ENCODE measurements at regions not wholly inside any gene's neighbourhood (a gene's known extent, or its start where the extent isn't known, plus 50 kb on each side); places are given as distances from the start of the nearest gene placed in this dataset.
A peak's percentile ranks its signal among the peaks of the same experiment; 100 is the strongest.

DNA sequence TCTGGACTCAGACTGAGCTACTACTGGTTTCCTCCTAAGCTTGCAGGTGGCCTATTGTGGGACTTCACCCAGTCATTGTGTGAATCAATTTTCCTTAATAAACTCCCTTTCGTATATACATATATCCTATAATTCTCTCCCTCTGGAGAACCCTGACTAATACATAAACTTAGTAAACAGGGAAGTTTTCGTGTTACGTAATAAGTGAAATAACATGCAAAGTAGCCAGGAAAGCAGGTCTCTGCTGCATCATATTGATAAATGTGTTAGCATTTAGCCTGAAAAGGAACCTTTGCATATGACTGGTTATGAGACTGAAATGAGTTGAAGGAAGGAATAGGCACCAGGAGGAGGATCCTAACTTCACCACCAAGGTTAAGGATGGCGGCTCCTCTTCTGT lies 527.2 kb upstream of the FAM98A start:
- DNase-seq, result no peak

DNA sequence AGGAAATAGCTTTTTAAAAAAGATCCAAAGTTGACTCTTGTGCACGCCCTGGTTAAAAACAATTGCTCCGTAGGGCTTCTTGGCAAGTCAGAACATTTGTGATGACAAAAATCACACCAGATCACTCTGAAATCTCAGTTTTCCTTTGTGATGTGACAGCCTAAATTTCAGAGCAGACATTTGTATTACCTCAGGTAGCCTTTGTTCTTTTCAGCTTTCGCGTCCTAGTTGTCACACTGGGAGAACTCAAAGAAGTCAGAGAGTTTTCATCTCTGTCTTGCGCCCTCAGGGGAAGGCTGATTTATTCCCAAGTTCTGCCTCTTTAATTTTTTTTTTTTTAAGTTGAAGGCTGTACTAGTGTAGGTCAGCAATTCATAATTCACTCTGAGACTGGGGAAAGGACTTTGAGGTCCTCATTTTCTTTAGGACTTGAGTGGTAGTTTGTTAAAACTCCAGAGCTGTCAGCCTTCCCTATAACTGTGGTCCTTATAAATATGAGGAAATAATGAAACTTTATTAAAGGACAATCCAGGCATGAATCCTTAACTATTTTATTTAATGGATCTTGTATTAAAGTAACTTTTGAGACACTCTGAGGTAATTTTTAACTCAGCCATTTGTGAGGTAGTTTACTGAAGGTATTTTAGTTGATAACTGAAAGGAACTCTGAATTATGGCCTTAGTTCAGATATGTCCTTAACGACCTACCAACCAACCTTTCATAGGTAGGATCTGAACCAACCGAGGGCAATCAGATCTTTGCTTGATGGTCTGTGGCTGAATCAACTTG lies 525.1 kb upstream of the FAM98A start:
- no peak for DNase-seq

- no peak for DNase-seq
These were observed 522.0 kb upstream of the FAM98A start for GRCh38 chr2:34121076-34121475.

DNA sequence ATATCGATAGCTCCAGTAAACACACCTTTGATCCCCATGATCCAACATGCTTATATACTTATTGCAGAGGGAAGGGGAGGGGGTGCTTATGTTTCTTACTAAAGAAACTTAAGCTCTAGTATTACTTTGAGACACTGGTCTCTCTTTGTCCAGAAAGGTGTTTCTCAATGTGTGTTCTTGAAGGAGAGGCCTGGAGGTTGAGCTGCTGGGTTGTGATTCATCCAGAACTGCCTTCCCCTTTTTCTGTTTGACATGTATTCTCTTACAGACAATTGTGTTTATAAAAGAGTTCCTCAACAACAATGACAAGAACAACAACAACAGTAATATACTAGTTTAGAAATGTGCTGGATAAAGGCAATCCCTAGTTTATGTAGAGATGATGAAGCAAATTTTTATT lies 516.0 kb upstream of the FAM98A start:
- DNase-seq, result no peak

DNA sequence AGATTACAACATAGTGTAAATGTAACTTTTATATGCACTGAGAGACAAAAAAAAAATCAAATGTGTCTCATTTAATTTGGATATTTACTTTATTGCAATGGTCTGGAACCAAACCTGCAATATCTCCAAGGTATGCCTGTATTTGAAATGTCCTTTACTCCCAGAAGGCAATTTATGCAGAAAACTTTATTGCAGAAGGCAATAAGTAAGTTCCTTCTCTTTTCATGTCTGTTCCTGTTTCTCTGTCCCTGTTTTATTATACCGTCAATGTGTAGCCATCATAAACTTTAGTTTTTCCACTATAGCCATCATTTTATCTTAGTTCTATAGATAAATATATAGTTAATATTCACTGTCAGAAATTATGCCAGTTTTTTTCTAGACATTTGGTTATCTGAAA lies 513.1 kb upstream of the FAM98A start:
- no peak for DNase-seq

DNA sequence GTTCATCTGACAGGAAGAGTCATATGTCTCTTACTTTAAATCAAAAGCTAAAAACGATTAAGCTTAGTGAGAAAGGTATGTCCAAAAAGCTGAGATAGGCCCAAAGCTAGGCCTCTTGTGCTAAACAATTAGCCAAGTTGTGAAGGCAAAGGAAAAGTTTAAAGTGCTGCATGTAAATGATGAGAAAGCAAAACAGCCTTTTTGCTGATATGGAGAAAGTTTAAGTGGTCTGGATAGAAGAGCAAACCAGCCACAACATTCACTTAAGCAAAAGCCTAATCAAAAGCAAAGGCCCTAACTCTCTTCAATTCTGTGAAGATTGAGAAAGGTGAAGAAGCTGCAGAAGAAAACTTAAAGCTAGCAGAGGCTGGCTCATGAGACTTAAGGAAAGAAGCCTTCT lies 511.3 kb upstream of the FAM98A start:
- no peak for DNase-seq

- DNase-seq, result no peak
These were observed 508.7 kb upstream of the FAM98A start for GRCh38 chr2:34107811-34108210.

DNA sequence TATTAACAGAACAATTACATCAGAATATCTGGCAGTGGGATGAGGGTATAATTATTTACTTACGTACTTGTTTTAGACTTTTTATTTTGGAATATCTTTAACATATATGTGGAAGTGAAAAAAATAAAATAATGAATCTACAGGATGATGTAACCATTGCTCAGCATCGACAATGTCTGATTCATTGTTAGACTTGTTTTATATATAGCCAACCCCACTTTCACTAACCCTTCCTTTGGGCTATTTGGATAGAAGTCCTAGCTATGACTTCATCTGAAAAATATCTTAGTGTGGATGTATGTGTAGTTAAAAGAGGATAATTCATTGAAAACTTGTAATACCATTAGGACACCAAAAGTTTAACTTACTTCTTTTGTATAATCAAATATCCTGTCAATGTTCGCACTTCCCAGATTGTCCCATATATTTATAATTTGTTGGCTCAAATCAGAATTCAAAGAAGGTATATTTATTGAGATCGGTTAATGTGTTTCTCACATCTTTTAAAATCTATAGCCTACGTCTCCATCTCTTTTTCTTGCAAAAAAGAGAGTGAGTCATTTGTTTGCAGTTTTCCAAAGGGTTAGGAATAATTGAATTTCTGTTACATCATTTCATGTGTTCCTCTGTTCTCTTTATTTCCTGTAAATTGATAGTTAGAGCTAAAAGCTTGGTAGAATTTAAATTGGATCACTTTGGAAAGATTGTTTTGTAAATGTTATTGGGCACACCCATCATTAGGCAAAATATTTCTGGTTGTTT lies 506.1 kb upstream of the FAM98A start:
- DNase-seq, result no peak

DNA sequence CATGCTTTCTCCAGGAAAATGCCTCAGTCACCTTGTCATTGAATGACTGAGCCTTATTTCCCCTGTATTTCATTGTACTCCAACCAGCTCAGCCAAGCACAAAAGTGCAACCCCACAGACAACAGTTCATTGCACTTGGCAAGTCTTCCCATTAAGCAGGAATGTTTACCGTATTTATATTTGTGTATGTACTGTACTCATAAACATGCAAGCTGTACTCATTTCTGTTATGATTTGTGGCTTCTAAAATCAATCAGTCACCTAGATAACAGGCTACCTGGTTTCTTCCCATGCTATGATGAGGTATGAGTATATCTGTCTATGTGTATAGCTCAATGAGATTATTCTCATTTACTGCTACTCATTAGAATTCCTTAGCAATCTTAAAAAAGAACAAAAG lies 505.5 kb upstream of the FAM98A start:
- DNase-seq, result no peak

DNA sequence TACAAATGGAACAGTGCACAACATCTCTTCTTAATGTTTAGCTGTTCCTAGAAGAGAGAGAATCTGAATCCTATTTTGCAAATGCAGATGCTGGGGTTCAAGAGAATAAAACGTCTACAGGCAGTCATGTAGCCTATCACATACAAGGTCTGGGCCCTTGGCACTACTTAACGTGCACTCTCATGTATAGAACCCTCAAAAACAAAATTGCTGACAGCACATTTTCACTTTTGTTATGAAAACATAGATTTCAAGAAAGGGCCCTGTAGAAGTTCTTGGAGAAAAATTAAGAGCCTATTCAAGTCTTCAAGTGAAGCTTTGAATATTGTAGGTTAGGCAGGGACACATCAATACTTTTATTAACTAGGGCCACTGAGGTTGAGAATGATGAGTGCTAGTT lies 504.3 kb upstream of the FAM98A start:
- no peak for DNase-seq

GRCh38 chr2:34102339-34102738 lies 503.2 kb upstream of the FAM98A start:
- no peak for DNase-seq

DNA sequence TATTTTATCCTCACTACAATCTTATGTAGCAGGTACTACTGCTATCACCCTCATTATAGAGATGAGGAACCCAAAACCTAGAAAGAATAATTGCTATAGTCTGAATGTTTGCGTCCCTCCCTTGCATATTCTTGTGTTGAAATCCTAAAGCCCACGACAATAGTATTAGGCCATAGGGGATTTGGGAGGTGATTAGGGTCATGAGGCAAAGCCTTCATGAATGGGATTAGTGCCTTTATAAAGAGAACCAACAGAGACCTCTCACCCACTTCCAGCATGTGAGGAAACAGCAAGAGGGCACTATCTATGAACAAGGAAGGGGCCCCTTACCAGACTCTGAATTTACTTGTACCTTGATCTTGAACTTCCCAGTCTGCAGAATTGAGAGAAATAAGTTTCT lies 500.3 kb upstream of the FAM98A start:
- DNase-seq, result no peak

DNA sequence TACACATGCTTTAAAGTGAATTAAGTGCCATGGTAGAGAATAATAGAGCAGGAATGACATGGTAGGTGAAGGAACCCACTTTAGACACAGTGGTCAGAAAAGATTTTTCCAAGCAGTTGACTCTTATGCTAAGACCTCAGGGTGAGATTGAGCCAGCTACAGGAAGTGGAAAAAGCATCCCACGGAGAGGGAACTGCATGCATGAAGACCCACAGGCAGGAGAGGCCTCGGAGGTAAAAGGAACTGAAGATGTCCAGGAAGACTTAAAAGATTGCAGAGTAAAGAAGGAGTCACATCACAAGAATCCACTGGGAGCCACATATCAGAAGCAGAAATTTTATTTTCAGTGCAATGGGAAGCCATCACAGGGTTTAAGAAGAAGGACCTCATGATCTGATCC lies 499.2 kb upstream of the FAM98A start:
- DNase-seq, result no peak

DNA sequence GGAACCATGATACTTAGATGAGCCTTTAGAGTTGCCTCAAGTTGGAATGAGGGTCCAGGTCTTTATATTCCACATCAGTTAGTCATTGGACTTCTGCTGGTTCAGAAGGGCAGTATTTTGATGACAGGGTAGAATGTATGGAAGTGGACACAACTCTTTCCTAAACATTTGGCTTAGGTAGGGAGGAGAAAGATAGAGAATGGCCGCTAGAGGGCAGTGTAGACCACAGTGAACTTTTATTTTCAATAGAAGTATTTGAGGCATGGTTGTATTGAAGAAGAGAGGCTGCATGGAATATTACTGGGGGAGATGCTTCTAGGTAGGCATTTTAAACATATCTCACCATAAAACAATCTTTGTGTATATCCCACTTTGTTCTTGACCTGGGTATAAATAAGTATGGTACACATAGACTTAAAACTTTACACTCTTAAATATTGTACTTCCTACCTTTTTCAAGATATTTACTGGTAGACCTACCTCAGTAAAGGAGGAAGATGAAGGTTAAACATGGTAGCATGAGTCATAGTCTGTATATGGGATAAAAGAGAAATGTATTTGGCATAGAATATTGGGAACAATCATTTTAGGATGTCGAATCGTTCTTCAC lies 497.6 kb upstream of the FAM98A start:
- DNase-seq, result peak; percentile 48

- no peak for DNase-seq
These were observed 494.7 kb upstream of the FAM98A start for GRCh38 chr2:34093790-34094189.

DNA sequence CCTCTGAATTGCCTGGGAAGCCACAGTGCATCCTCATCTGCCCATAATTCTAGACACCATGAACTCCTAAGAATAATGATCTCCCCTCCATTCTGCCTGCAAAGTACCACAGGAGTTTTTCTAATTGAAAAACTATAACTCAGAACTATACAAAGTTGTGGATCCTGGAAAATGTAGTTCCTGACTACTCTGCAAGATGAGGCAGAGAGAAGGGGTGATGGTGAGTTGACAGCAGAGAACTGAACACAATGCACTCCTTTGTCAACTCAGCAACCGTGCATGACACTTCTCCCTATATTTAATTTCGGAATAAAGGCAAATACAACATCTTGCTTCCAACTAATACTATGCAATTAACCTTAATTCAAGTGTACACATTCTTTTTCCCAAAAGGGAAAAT lies 471.1 kb upstream of the FAM98A start:
- no peak for DNase-seq

- DNase-seq, result no peak
These were observed 470.5 kb upstream of the FAM98A start for GRCh38 chr2:34069604-34070003.

DNA sequence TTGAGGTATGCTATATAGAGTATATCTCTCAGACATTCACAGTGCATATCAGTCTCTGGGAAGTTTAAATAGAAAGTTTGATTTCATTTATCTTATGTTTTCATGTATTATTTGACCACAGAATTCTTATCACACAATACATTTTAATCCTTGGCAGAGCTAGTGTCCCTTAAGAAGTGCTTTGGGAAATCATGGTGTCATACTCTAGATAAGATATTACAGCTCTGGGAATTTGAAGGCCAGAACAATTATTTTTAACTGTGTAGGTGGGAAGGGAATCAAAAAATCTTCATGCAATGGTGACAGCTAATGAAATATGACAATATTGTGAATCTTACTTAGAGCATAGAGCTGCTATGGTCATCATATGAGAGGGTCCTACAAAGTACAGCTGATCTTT lies 451.3 kb upstream of the FAM98A start:
- DNase-seq, result no peak

DNA sequence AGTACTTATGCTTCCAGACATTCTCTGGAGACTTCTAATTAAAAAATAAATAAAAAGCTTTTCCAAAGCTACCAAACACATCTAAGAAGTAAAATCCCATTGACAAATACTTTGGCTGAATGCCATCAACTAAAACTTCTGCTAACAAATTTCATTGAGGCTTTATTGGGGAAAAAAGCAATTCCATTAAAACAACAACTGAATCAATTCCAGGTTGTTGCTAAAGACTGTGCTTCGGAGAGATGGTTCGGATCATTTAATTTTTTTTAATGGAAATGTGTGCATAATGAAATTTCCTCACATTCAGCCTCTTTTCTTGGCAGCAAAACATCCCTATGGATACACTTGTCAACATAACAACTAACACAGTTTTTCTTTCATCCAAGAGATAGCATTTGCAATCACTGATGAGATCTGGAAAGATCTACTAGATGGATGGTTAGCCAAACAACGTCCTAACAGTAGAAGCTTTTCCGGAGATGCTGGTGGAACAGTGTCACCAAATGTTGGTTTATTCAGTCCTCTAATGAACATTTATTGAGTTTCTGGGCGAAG lies 446.1 kb upstream of the FAM98A start:
- no peak for DNase-seq

DNA sequence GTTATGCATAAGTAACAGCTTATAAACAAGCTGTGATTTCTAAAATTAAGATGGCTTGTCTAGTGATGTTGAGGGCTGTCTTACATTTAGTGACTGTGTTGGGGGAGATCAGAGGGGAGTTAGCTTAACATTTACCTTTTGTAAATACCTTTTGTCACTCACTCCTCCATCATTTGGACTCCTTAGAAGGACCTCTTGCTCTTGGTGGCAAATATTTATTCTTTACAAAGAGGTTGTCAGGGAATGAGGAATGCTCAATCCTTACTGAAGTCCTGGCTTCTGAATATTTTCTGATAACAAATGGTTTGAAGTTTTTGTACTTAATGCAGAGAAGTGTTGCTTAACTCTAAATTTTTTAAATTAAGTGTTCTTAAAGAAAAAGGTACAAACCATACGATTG lies 438.8 kb upstream of the FAM98A start:
- no peak for DNase-seq

DNA sequence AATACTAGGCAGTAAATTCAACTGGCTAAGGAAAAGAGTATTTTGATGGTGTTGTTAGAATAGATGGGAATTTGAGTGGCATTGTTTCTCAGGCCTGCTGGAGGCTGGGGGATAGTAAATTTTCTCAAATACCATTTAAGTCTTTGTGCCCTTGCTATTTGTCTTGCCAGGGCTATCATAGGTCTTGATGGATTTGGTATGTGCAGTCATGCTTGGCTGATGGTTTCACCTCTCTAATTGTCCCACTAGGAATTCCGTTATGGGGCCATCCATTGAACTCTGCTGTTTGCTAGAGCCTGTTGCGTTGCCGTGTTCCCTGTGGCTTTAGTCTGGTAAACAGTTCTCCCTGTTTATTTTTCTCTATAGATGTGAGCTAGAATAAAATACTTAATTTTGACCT lies 438.1 kb upstream of the FAM98A start:
- DNase-seq, result no peak

DNA sequence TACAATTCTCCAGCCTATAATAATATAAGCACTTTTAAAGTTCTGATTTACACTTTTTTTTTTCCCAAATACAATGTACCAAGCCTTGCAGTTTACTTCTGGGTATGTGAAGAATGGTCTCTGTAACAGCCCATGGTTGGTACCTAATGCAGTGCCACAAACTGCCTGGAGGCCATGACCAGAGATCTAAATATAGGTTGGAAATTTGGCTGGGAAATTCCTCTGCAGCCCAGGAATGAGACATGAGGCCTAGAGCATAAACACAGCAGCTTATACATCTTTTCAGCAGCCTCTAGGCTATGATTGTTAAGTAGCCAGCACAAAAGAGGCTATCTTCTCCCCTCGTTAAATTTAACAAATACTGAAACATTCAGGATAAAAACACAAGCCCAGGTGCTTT lies 432.0 kb upstream of the FAM98A start:
- DNase-seq, result no peak

GRCh38 chr2:34030273-34030672 lies 431.2 kb upstream of the FAM98A start:
- DNase-seq, result no peak

DNA sequence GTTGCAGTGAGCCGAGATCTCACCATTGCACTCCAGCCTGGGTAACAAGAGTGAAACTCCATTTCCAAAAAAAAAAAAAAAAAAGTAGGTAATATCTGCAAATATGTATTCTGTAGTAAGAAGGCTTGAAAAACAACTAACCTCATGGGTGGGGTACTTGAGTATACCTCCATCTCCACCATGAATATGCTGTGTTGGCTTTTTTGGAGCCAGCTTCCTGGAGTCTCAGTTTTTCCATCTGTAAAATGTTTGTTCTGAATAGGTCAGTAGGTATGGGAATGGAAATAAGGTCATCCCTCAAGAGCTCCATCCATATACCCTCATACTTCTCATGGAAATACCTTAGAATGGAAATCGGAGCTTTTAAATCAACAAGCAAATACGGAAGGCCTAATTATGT lies 430.0 kb upstream of the FAM98A start:
- DNase-seq, result no peak

All from inflammatory macrophage treated with lipopolysaccharide for 4 hours (primary cell).